Endodermal cell (in vitro differentiated cells): ENCODE measurements at regions not wholly inside any gene's neighbourhood (a gene's known extent, or its start where the extent isn't known, plus 50 kb on each side); places are given as distances from the start of the nearest gene placed in this dataset.

Experiments
- DNase-seq: peaks from one replicate; pipeline ENCODE4 v3.0.0-alpha.2; 2017
- H3K27ac ChIP-seq: 2 replicates; pipeline ENCODE4 v1.5.1; 2013; ENCODE audit warnings: mild to moderate bottlenecking, low read depth, low read length, moderate library complexity
- H3K27me3 ChIP-seq: 2 replicates; pipeline ENCODE4 v1.6.1; 2013; ENCODE audit warnings: mild to moderate bottlenecking, low read length, moderate library complexity; ENCODE audit not compliant: insufficient read depth, control insufficient read depth, poor library complexity, severe bottlenecking
- H3K36me3 ChIP-seq: 2 replicates; pipeline ENCODE4 v1.7.0; 2013; ENCODE audit warnings: mild to moderate bottlenecking, low read length, moderate library complexity; ENCODE audit not compliant: control insufficient read depth, insufficient read depth
- H3K4me1 ChIP-seq: one replicate; pipeline ENCODE4 v1.7.0; 2013; ENCODE audit warnings: low read length; ENCODE audit not compliant: control insufficient read depth, insufficient read depth
- H3K4me3 ChIP-seq: 2 replicates; pipeline ENCODE4 v1.5.1; 2013; ENCODE audit warnings: mild to moderate bottlenecking, low read length, moderate library complexity
- H3K9ac ChIP-seq: 2 replicates; pipeline ENCODE4 v1.6.1; 2013; ENCODE audit warnings: mild to moderate bottlenecking, low read length, moderate library complexity; ENCODE audit not compliant: poor library complexity, severe bottlenecking; ENCODE audit errors: extremely low read depth
- H3K9me3 ChIP-seq: 2 replicates; pipeline ENCODE4 v1.6.1; 2013; ENCODE audit warnings: mild to moderate bottlenecking, low read length, moderate library complexity; ENCODE audit not compliant: control insufficient read depth
- H3K27ac Mint-ChIP-seq: 2 replicates; pipeline ENCODE4 v1.8.0; 2020; ENCODE audit warnings: mixed read lengths
- H3K27me3 Mint-ChIP-seq: 2 replicates; pipeline ENCODE4 v1.8.0; 2021; ENCODE audit warnings: mild to moderate bottlenecking, mixed read lengths; ENCODE audit not compliant: insufficient read depth
- H3K36me3 Mint-ChIP-seq: 2 replicates; pipeline ENCODE4 v1.8.0; 2020; ENCODE audit warnings: low read depth, mixed read lengths
- H3K4me1 Mint-ChIP-seq: 2 replicates; pipeline ENCODE4 v1.8.0; 2020; ENCODE audit warnings: mixed read lengths
- H3K4me3 Mint-ChIP-seq: 2 replicates; pipeline ENCODE4 v1.8.0; 2020; ENCODE audit warnings: mild to moderate bottlenecking, moderate library complexity, mixed read lengths
- H3K9me3 Mint-ChIP-seq: 2 replicates; pipeline ENCODE4 v1.8.0; 2020; ENCODE audit warnings: mild to moderate bottlenecking, mixed read lengths
- WGBS, 2 experiments: methylation state at CpG; one replicate each; pipeline versions ENCODE4 v1.1.5 to v1.1.7; 2013; ENCODE audit warnings: missing lambda C conversion rate in 2 of 2, mixed read lengths in 1 of 2; ENCODE audit not compliant: insufficient coverage in 1 of 2, insufficient read length in 1 of 2; 5-methylcytosine and 5-hydroxymethylcytosine counted together
- TF ChIP-seq, protein P1 (sequence below): fragments of 200-600 bp; sonication (generic); conservative IDR thresholded peaks from 2 replicates; pipeline ENCODE4 v1.5.0; 2021; ENCODE audit warnings: antibody characterized with exemption, mild to moderate bottlenecking

- Histone ChIP-seq H3K4me1 (no peaks in the 10 kb centered on the region), H3K36me3 (no peaks in the 10 kb centered on the region), H3K9me3 (no peaks in the 10 kb centered on the region), H3K27ac (no peak overlapping the region), H3K4me3 (no peak overlapping the region), H3K9ac (no peak overlapping the region), H3K27me3 (no peaks in the 10 kb centered on the region)
- TF ChIP-seq, protein P1, sequence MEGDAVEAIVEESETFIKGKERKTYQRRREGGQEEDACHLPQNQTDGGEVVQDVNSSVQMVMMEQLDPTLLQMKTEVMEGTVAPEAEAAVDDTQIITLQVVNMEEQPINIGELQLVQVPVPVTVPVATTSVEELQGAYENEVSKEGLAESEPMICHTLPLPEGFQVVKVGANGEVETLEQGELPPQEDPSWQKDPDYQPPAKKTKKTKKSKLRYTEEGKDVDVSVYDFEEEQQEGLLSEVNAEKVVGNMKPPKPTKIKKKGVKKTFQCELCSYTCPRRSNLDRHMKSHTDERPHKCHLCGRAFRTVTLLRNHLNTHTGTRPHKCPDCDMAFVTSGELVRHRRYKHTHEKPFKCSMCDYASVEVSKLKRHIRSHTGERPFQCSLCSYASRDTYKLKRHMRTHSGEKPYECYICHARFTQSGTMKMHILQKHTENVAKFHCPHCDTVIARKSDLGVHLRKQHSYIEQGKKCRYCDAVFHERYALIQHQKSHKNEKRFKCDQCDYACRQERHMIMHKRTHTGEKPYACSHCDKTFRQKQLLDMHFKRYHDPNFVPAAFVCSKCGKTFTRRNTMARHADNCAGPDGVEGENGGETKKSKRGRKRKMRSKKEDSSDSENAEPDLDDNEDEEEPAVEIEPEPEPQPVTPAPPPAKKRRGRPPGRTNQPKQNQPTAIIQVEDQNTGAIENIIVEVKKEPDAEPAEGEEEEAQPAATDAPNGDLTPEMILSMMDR = no peak
- H3K36me3 Mint-ChIP-seq = no peaks in the 10 kb centered on the region
- 93% methylated on average over 1 of the region's 1 CpG; no CpG with 5 or more reads in 1 of the 2 experiments for WGBS, 2 experiments
- H3K4me3 Mint-ChIP-seq = no peak overlapping the region
- no peaks in the 10 kb centered on the region for H3K27me3 Mint-ChIP-seq
- DNase-seq = no peak
- no peaks in the 10 kb centered on the region for H3K4me1 Mint-ChIP-seq
- H3K9me3 Mint-ChIP-seq = peaks cover 25% of the 10 kb centered on the region
- H3K27ac Mint-ChIP-seq = no peak overlapping the region
Observed at GRCh38 chr6:74656453-74656852, 549.4 kb downstream of the COL12A1 start.

DNA sequence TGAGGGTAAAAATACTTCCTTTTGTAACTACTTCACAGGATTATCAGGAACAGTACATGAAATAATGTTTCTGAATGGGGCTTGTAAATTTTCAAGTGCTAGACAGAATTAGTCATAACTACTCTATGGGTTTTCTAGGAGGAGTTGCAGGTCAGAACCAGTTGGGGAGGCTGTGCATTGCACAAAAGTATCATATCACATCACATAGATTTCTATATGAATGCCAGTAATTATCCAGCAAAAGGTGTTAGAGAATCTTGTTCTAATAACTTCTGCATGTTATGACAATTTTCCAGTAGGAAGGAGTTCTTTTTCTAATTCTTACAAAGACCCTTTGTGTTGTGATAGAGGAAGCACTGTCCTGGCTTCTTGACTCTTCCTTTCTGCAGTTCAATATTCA is 551.6 kb downstream of the COL12A1 start:
- DNase-seq = no peak
- Mint-ChIP-seq H3K4me3 (no peak overlapping the region), H3K4me1 (no peaks in the 10 kb centered on the region), H3K27ac (no peak overlapping the region), H3K9me3 (peaks cover 3% of the 10 kb centered on the region), H3K27me3 (no peaks in the 10 kb centered on the region), H3K36me3 (no peaks in the 10 kb centered on the region)
- Histone ChIP-seq H3K36me3 (no peaks in the 10 kb centered on the region), H3K27me3 (no peaks in the 10 kb centered on the region), H3K9me3 (no peaks in the 10 kb centered on the region), H3K9ac (no peak overlapping the region), H3K27ac (no peak overlapping the region), H3K4me1 (no peaks in the 10 kb centered on the region), H3K4me3 (no peak overlapping the region)
- TF ChIP-seq, protein P1 = no peak

- 93 to 100% methylated on average over 2 to 4 of the region's 5 CpGs for WGBS, 2 experiments
- no peaks in the 10 kb centered on the region for H3K27me3 ChIP-seq
- no peaks in the 10 kb centered on the region for H3K36me3 ChIP-seq
- no peak overlapping the region for H3K27ac ChIP-seq
- no peak for DNase-seq
- Mint-ChIP-seq H3K27ac (no peak overlapping the region), H3K4me1 (no peaks in the 10 kb centered on the region), H3K27me3 (no peaks in the 10 kb centered on the region), H3K36me3 (no peaks in the 10 kb centered on the region), H3K9me3 (no peaks in the 10 kb centered on the region), H3K4me3 (no peak overlapping the region)
- no peak overlapping the region for H3K9ac ChIP-seq
- no peak overlapping the region for H3K4me3 ChIP-seq
- TF ChIP-seq, protein P1 = no peak
- H3K4me1 ChIP-seq = no peaks in the 10 kb centered on the region
- H3K9me3 ChIP-seq = no peaks in the 10 kb centered on the region
Observed at GRCh38 chr6:74651948-74652842, 553.7 kb downstream of the COL12A1 start.
